IMR-90 (cell line): ENCODE measurements at regions not wholly inside any gene's neighbourhood (a gene's known extent, or its start where the extent isn't known, plus 50 kb on each side); places are given as distances from the start of the nearest gene placed in this dataset.

Source experiments
- FOS ChIP-seq: fragments of 150-350 bp; IDR thresholded peaks from 2 replicates; pipeline ENCODE4 v1.6.1; 2016; ENCODE audit warnings: low read depth, low read length
- POLR2A ChIP-seq: IDR thresholded peaks from 2 replicates; pipeline ENCODE4 v1.6.1; 2012; ENCODE audit warnings: mild to moderate bottlenecking, low read depth, low read length
- TF ChIP-seq, protein P1 (sequence below): conservative IDR thresholded peaks from 2 replicates; pipeline ENCODE4 v1.5.1; 2012; ENCODE audit warnings: mild to moderate bottlenecking, low read depth, low read length, improper control_type of control experiment

DNA sequence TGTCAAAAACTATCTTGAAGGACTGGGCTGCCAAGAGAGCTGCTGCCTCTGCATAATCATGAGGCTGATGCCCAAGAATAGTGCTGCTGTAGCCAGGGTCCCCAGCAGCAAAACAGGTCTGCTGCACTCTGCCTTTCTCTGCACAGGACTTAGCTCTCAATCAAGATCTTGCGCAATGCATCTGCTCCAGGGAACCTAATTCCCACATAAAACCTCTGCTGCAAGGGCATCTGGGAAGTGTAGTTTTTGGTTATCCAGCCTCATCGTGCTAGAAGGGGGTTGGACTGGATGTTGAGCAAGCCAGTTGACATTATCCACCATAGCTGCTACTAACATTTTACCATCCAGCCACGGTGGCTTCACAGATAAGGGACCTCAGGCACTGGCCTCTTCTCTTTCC, 192.7 kb downstream of the C11orf91 start:
- TF ChIP-seq, protein P1, sequence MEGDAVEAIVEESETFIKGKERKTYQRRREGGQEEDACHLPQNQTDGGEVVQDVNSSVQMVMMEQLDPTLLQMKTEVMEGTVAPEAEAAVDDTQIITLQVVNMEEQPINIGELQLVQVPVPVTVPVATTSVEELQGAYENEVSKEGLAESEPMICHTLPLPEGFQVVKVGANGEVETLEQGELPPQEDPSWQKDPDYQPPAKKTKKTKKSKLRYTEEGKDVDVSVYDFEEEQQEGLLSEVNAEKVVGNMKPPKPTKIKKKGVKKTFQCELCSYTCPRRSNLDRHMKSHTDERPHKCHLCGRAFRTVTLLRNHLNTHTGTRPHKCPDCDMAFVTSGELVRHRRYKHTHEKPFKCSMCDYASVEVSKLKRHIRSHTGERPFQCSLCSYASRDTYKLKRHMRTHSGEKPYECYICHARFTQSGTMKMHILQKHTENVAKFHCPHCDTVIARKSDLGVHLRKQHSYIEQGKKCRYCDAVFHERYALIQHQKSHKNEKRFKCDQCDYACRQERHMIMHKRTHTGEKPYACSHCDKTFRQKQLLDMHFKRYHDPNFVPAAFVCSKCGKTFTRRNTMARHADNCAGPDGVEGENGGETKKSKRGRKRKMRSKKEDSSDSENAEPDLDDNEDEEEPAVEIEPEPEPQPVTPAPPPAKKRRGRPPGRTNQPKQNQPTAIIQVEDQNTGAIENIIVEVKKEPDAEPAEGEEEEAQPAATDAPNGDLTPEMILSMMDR = no peak
- TF ChIP-seq POLR2A (no peak), FOS (no peak)
